Keratinocyte (primary cell): ENCODE measurements at regions not wholly inside any gene's neighbourhood (a gene's known extent, or its start where the extent isn't known, plus 50 kb on each side); places are given as distances from the start of the nearest gene placed in this dataset.

Source experiments
- DNase-seq: peaks from one replicate; pipeline ENCODE4 v3.0.0-alpha.2; 2011; ENCODE audit warnings: low read depth, missing footprints, low spot score
- FAIRE-seq: peaks from 2 replicates; lab custom pipeline; 2011; peaks lifted over from hg19 to GRCh38; lab: Jason Lieb, UNC
- H2AFZ ChIP-seq: 2 replicates; pipeline ENCODE4 v1.6.0; 2012; ENCODE audit warnings: low read length, control low read depth, inconsistent platforms; ENCODE audit not compliant: control insufficient read depth
- H3K27ac ChIP-seq: 2 replicates; pipeline ENCODE4 v1.5.1; 2011; ENCODE audit warnings: low read length; ENCODE audit not compliant: control insufficient read depth, insufficient read depth
- H3K27me3 ChIP-seq: 3 replicates; pipeline ENCODE4 v1.6.0; 2011; ENCODE audit warnings: low read length; ENCODE audit not compliant: control insufficient read depth, insufficient read depth; ENCODE audit errors: extremely low read depth
- H3K36me3 ChIP-seq, 2 experiments: 2 replicates in 1 of 2; 3 replicates in 1 of 2; pipeline ENCODE4 v1.5.1; 2011; ENCODE audit warnings: low read length in 2 of 2, mild to moderate bottlenecking in 1 of 2; ENCODE audit not compliant: control insufficient read depth in 2 of 2, insufficient read depth in 2 of 2; ENCODE audit errors: extremely low read depth in 1 of 2
- H3K4me1 ChIP-seq: 3 replicates; pipeline ENCODE4 v1.5.1; 2011; ENCODE audit warnings: low read length; ENCODE audit not compliant: control insufficient read depth, insufficient read depth; ENCODE audit errors: extremely low read depth
- H3K4me2 ChIP-seq: 3 replicates; pipeline ENCODE4 v1.6.0; 2011; ENCODE audit warnings: low read depth, low read length; ENCODE audit not compliant: control insufficient read depth, insufficient read depth; ENCODE audit errors: extremely low read depth
- H3K4me3 ChIP-seq, 3 experiments: fragments of 200-600 bp in 1 of 3; sonication (generic) in 1 of 3; 2 replicates in 2 of 3; 3 replicates in 1 of 3; pipeline ENCODE4 v1.5.1; 2011 to 2016; ENCODE audit warnings: low read length in 3 of 3, mild to moderate bottlenecking in 3 of 3, control low read depth in 2 of 3, inconsistent platforms in 1 of 3, low read depth in 1 of 3, mixed read lengths in 1 of 3, mixed run types in 1 of 3, moderate library complexity in 1 of 3; ENCODE audit not compliant: control insufficient read depth in 2 of 3, insufficient read depth in 2 of 3; ENCODE audit errors: extremely low read depth in 1 of 3
- H3K79me2 ChIP-seq: 2 replicates; pipeline ENCODE4 v1.6.0; 2012; ENCODE audit warnings: low read length; ENCODE audit not compliant: control insufficient read depth, insufficient read depth
- H3K9ac ChIP-seq: 3 replicates; pipeline ENCODE4 v1.6.0; 2011; ENCODE audit warnings: low read length; ENCODE audit not compliant: control insufficient read depth, insufficient read depth; ENCODE audit errors: extremely low read depth
- H3K9me1 ChIP-seq: 3 replicates; pipeline ENCODE4 v1.6.0; 2011; ENCODE audit warnings: low read length; ENCODE audit not compliant: control insufficient read depth, insufficient read depth; ENCODE audit errors: extremely low read depth
- H3K9me3 ChIP-seq: 2 replicates; pipeline ENCODE4 v1.5.1; 2012; ENCODE audit warnings: low read depth, low read length; ENCODE audit not compliant: control insufficient read depth
- H4K20me1 ChIP-seq: 3 replicates; pipeline ENCODE4 v1.6.0; 2011; ENCODE audit warnings: low read length; ENCODE audit not compliant: control insufficient read depth, insufficient read depth; ENCODE audit errors: extremely low read depth
- CTCF ChIP-seq, 3 experiments: IDR thresholded peaks in 1 of 3; conservative IDR thresholded peaks in 1 of 3; optimal IDR thresholded peaks in 1 of 3; 2 replicates in 2 of 3; 3 replicates in 1 of 3; pipeline versions ENCODE3 to v1.5.1; 2011; ENCODE audit warnings: low read length in 3 of 3, mild to moderate bottlenecking in 3 of 3, moderate library complexity in 2 of 3, control low read depth in 1 of 3, inconsistent platforms in 1 of 3; ENCODE audit not compliant: insufficient read depth in 2 of 3; ENCODE audit errors: extremely low read depth in 1 of 3
- EZH2 ChIP-seq: IDR thresholded peaks from one replicate; pipeline ENCODE4 v1.6.1; 2012; ENCODE audit warnings: inconsistent platforms, mild to moderate bottlenecking, low read length, moderate library complexity
- dilution Hi-C: fragments of 300-500 bp; cut with MboI; formaldehyde crosslinking; loops from one replicate; pipeline ENCODE4 v1.7.0; 2020; ENCODE audit warnings: low sequenced_read_pairs; ENCODE audit not compliant: extremely low pct_ligation_motif_present

- no peak for FAIRE-seq
- TF ChIP-seq CTCF (optimal IDR thresholded peaks at IDR 0.05 in 1 of 3, IDR thresholded peaks at IDR 0.05 in 1 of 3, conservative IDR thresholded peaks at IDR 0.05 in 1 of 3; ENCODE audit: extremely low read depth in 1 of 3, insufficient read depth in 2 of 3, low read length in 3 of 3) (no peak), EZH2 (no peak)
These were observed 396.8 kb upstream of the NETO1 start for GRCh38 chr18:73264562-73264921.

DNA sequence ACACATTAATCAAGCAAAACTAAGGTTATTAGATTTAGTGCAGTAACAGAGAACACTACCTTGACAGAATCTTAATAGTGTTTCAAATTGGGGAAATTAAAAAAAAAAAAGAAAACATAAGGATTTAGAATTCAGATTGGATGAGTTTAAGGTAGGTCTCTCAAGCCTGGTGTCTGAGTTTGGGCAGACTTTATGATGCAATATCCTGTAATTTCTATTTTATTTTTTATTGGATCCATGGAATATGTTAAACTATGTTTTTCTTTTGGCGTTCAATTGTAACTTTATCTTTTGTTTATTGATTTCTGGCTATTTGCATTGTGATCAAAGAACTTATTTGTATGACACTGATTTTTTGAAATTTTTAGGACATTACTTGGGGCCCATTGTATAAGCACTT is 394.1 kb upstream of the NETO1 start:
- Histone ChIP-seq H4K20me1 (no peaks in the 10 kb centered on the region), H3K4me1 (no peaks in the 10 kb centered on the region), H3K9me1 (no peaks in the 10 kb centered on the region), H3K27me3 (no peaks in the 10 kb centered on the region), H3K9ac (no peak overlapping the region), H2AFZ (no peak overlapping the region), H3K4me3 (no peak overlapping the region), H3K79me2 (no peaks in the 10 kb centered on the region), H3K36me3 (no peaks in the 10 kb centered on the region), H3K4me2 (no peak overlapping the region), H3K9me3 (no peaks in the 10 kb centered on the region), H3K27ac (no peak overlapping the region)
- FAIRE-seq (no peak), DNase-seq (no peak)
- TF ChIP-seq CTCF (optimal IDR thresholded peaks at IDR 0.05 in 1 of 3, IDR thresholded peaks at IDR 0.05 in 1 of 3, conservative IDR thresholded peaks at IDR 0.05 in 1 of 3; ENCODE audit: extremely low read depth in 1 of 3, insufficient read depth in 2 of 3, low read length in 3 of 3) (no peak), EZH2 (no peak)
- dilution Hi-C loops: no loop called here

More at GRCh38 chr18:73264562-73264921, 396.8 kb upstream of the NETO1 start:
- Histone ChIP-seq H3K4me1 (no peaks in the 10 kb centered on the region), H3K9ac (no peak overlapping the region), H3K9me3 (no peaks in the 10 kb centered on the region), H2AFZ (no peak overlapping the region), H3K4me3 (no peak overlapping the region), H3K79me2 (no peaks in the 10 kb centered on the region), H3K27ac (no peak overlapping the region), H4K20me1 (no peaks in the 10 kb centered on the region), H3K36me3 (no peaks in the 10 kb centered on the region), H3K27me3 (no peaks in the 10 kb centered on the region), H3K4me2 (no peak overlapping the region), H3K9me1 (no peaks in the 10 kb centered on the region)
- no peak for DNase-seq
- dilution Hi-C loops: no loop called here
